Mesenchymal stem cell (in vitro differentiated cells and primary cell): ENCODE measurements at regions not wholly inside any gene's neighbourhood (a gene's known extent, or its start where the extent isn't known, plus 50 kb on each side); places are given as distances from the start of the nearest gene placed in this dataset.

Experiments used
- DNase-seq: peaks from one replicate; pipeline ENCODE4 v3.0.0-alpha.2; 2013
- H2AFZ ChIP-seq: one replicate; pipeline ENCODE4 v1.6.1; 2013; ENCODE audit warnings: low read depth, mild to moderate bottlenecking, control low read depth, inconsistent platforms, low read length, moderate library complexity
- H2AK5ac ChIP-seq: 2 replicates; pipeline ENCODE4 v1.6.1; 2013; ENCODE audit warnings: low read length, moderate library complexity, mild to moderate bottlenecking, inconsistent platforms; ENCODE audit not compliant: severe bottlenecking
- H2BK120ac ChIP-seq: one replicate; pipeline ENCODE4 v1.6.1; 2013; ENCODE audit warnings: low read depth, mild to moderate bottlenecking, inconsistent platforms, low read length, moderate library complexity
- H2BK12ac ChIP-seq, 2 experiments: one replicate each; pipeline ENCODE4 v1.6.1; 2013; ENCODE audit warnings: inconsistent platforms in 2 of 2, low read length in 2 of 2, mild to moderate bottlenecking in 2 of 2, moderate library complexity in 2 of 2, control low read depth in 1 of 2
- H2BK15ac ChIP-seq: one replicate; pipeline ENCODE4 v1.6.1; 2013; ENCODE audit warnings: mild to moderate bottlenecking, low read depth, inconsistent platforms; ENCODE audit not compliant: poor library complexity, severe bottlenecking
- H2BK5ac ChIP-seq: 2 replicates; pipeline ENCODE4 v1.6.1; 2013; ENCODE audit warnings: low read depth, mild to moderate bottlenecking, low read length, control low read depth, inconsistent platforms; ENCODE audit not compliant: poor library complexity, severe bottlenecking
- H3K14ac ChIP-seq, 2 experiments: one replicate each; pipeline ENCODE4 v1.6.1; 2013; ENCODE audit warnings: inconsistent platforms in 2 of 2, low read length in 2 of 2, control low read depth in 1 of 2, mild to moderate bottlenecking in 1 of 2, moderate library complexity in 1 of 2
- H3K18ac ChIP-seq, 2 experiments: one replicate each; pipeline ENCODE4 v1.6.1; 2013; ENCODE audit warnings: inconsistent platforms in 2 of 2, low read length in 2 of 2, control low read depth in 1 of 2, low read depth in 1 of 2, mild to moderate bottlenecking in 1 of 2
- H3K23ac ChIP-seq, 2 experiments: one replicate each; pipeline ENCODE4 v1.6.1; 2013; ENCODE audit warnings: inconsistent platforms in 2 of 2, low read length in 2 of 2, mild to moderate bottlenecking in 2 of 2, moderate library complexity in 2 of 2, control low read depth in 1 of 2
- H3K27ac ChIP-seq: 2 replicates; pipeline ENCODE4 v1.5.1; 2013; ENCODE audit warnings: mild to moderate bottlenecking, moderate library complexity, low read length, control low read depth, inconsistent platforms; ENCODE audit not compliant: poor library complexity, severe bottlenecking
- H3K27me3 ChIP-seq, 2 experiments: 2 replicates each; pipeline versions ENCODE4 v1.6.1 to v1.7.0; 2013; ENCODE audit warnings: low read length in 2 of 2, mild to moderate bottlenecking in 2 of 2, moderate library complexity in 2 of 2, control low read depth in 1 of 2, inconsistent platforms in 1 of 2; ENCODE audit not compliant: control insufficient read depth in 1 of 2, insufficient read depth in 1 of 2
- H3K36me3 ChIP-seq, 2 experiments: 2 replicates each; pipeline versions ENCODE4 v1.6.1 to v1.7.0; 2013; ENCODE audit warnings: low read length in 2 of 2, control low read depth in 1 of 2, inconsistent platforms in 1 of 2, low read depth in 1 of 2, mild to moderate bottlenecking in 1 of 2; ENCODE audit not compliant: insufficient read depth in 2 of 2, control insufficient read depth in 1 of 2
- H3K4ac ChIP-seq, 2 experiments: one replicate each; pipeline ENCODE4 v1.6.1; 2013; ENCODE audit warnings: inconsistent platforms in 2 of 2, low read length in 2 of 2, mild to moderate bottlenecking in 2 of 2, moderate library complexity in 2 of 2, control low read depth in 1 of 2, low read depth in 1 of 2
- H3K4me1 ChIP-seq: 2 replicates; pipeline ENCODE4 v1.6.1; 2013; ENCODE audit warnings: low read depth, low read length, control low read depth; ENCODE audit not compliant: control insufficient read depth, insufficient read depth
- H3K4me2 ChIP-seq: 2 replicates; pipeline ENCODE4 v1.6.1; 2013; ENCODE audit warnings: low read length, mild to moderate bottlenecking, inconsistent platforms; ENCODE audit not compliant: poor library complexity, severe bottlenecking
- H3K4me3 ChIP-seq, 2 experiments: 2 replicates each; pipeline versions ENCODE4 v1.5.1 to v1.7.0; 2013; ENCODE audit warnings: low read length in 2 of 2, mild to moderate bottlenecking in 2 of 2, control low read depth in 1 of 2, low read depth in 1 of 2; ENCODE audit not compliant: insufficient read depth in 1 of 2
- H3K79me1 ChIP-seq: replicated peaks from 2 replicates; pipeline ENCODE4 v1.6.1; 2013; ENCODE audit warnings: mild to moderate bottlenecking, control low read depth, low read length, inconsistent platforms; ENCODE audit not compliant: poor library complexity, severe bottlenecking
- H3K9ac ChIP-seq: 2 replicates; pipeline ENCODE4 v1.7.0; 2013; ENCODE audit warnings: mild to moderate bottlenecking, low read length, moderate library complexity
- H3K9me3 ChIP-seq: 2 replicates; pipeline ENCODE4 v1.7.0; 2013; ENCODE audit warnings: mild to moderate bottlenecking, low read length; ENCODE audit not compliant: control insufficient read depth
- H4K8ac ChIP-seq: one replicate; pipeline ENCODE4 v1.6.1; 2013; ENCODE audit warnings: inconsistent platforms, mild to moderate bottlenecking, low read length, moderate library complexity
- H4K91ac ChIP-seq: one replicate; pipeline ENCODE4 v1.6.1; 2013; ENCODE audit warnings: mild to moderate bottlenecking, low read length, inconsistent platforms
- WGBS: methylation state at CpG from one replicate; pipeline ENCODE4 v1.1.7; 2013; ENCODE audit warnings: mixed read lengths; 5-methylcytosine and 5-hydroxymethylcytosine counted together

DNA sequence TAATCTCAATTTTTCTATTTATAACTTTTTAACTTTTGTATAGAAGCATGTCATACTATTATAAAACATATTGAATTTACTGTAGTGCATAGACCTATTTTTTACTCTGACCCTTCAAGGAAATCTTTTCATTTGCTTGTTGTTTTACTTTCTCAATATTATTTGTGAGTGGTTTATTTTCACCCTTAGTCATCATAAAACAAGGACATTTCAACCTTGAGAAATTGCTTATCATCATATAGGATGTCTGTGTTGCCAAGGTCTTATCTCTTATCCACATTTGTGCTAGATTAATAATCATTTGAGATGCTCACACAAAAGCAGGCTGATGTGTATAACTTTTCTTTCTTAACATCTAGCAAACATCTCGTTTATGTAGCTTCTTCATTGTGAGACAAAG lies 408.6 kb upstream of the PABPC4L start:
- peaks cover 5% of the 10 kb centered on the region for H3K9me3 ChIP-seq
- H3K18ac ChIP-seq = no peak overlapping the region
- no peak overlapping the region for H3K14ac ChIP-seq
- DNase-seq = no peak
- no peak overlapping the region for H2BK12ac ChIP-seq
- H3K4me2 ChIP-seq = no peak overlapping the region
- no peak overlapping the region for H2BK120ac ChIP-seq
- H2AK5ac ChIP-seq = no peak overlapping the region
- H3K27me3 ChIP-seq = no peaks in the 10 kb centered on the region
- no peak overlapping the region for H4K91ac ChIP-seq
- no peak overlapping the region for H2AFZ ChIP-seq
- H2BK5ac ChIP-seq = no peak overlapping the region
- no peak overlapping the region for H3K4ac ChIP-seq
- no peak overlapping the region for H4K8ac ChIP-seq
- no peak overlapping the region for H2BK15ac ChIP-seq
- H3K36me3 ChIP-seq = no peaks in the 10 kb centered on the region
- no peak overlapping the region for H3K27ac ChIP-seq
- no peak overlapping the region for H3K9ac ChIP-seq
- no peak overlapping the region for H3K4me3 ChIP-seq
- 100% methylated on average over 1 of the region's 1 CpG for WGBS
- no peak overlapping the region for H3K23ac ChIP-seq
- no peaks in the 10 kb centered on the region for H3K4me1 ChIP-seq
- H3K79me1 ChIP-seq = no peaks in the 10 kb centered on the region

DNA sequence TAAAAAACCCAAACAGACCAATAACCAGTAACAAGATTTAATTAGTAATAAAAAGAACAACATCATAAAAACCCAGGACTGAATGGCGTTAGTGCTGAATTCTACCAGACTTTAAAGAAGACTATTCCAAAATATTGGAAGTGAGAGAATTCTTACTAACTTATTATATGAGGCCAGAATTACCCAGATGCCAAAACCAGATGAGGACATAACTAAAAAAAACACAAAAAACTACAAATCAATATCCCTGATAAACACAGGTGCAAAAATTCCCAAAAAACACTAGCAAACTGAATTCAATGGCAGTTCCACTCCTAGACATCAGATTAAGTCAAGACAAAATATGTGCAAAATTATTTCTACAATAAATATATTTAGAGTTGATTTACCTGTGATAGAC lies 400.1 kb upstream of the PABPC4L start:
- Histone ChIP-seq H2BK5ac (no peak overlapping the region), H3K36me3 (no peaks in the 10 kb centered on the region), H2BK120ac (no peak overlapping the region), H2AK5ac (no peak overlapping the region), H3K18ac (no peak overlapping the region), H3K4me2 (no peak overlapping the region), H3K14ac (no peak overlapping the region), H3K27me3 (no peaks in the 10 kb centered on the region), H4K91ac (no peak overlapping the region), H3K4me1 (no peaks in the 10 kb centered on the region), H3K79me1 (no peaks in the 10 kb centered on the region), H3K9ac (no peak overlapping the region), H3K4me3 (no peak overlapping the region), H3K4ac (no peak overlapping the region), H2BK15ac (no peak overlapping the region), H4K8ac (no peak overlapping the region), H2BK12ac (no peak overlapping the region), H3K9me3 (peaks cover 13% of the 10 kb centered on the region), H3K23ac (no peak overlapping the region), H2AFZ (no peak overlapping the region), H3K27ac (no peak overlapping the region)
- WGBS = no CpG with 5 or more reads among the region's 1 CpG
- no peak for DNase-seq

DNA sequence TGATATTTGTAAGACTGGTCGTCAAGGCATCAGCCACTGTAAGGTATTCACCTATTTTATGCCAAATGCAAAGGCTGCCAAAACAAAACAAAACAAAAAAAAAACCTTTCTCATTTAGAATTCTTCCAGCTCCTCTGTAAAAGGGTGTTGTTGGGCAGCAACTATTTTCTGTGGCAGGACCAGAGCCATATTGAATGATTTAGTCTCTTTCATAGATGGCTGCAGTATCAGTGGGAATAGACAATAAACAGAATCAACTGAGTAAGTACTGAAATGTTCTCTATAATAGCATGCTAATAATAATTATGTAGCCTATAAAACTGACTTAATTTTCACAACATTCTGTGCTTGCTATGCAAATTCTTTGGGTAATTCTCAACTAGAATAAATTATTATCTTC lies 389.7 kb upstream of the PABPC4L start:
- H2BK5ac ChIP-seq = no peak overlapping the region
- H3K9ac ChIP-seq = no peak overlapping the region
- no peak overlapping the region for H2BK12ac ChIP-seq
- no peak overlapping the region for H2AK5ac ChIP-seq
- peaks cover 13% of the 10 kb centered on the region for H3K9me3 ChIP-seq
- H4K91ac ChIP-seq = no peak overlapping the region
- H3K23ac ChIP-seq = no peak overlapping the region
- H3K27me3 ChIP-seq = no peaks in the 10 kb centered on the region
- H3K4me3 ChIP-seq = no peak overlapping the region
- no peak overlapping the region for H3K4me2 ChIP-seq
- H3K18ac ChIP-seq = no peak overlapping the region
- no peak overlapping the region for H2BK120ac ChIP-seq
- WGBS = no CpG with 5 or more reads among the region's 1 CpG
- no peak overlapping the region for H2AFZ ChIP-seq
- no peaks in the 10 kb centered on the region for H3K36me3 ChIP-seq
- H3K27ac ChIP-seq = no peak overlapping the region
- no peaks in the 10 kb centered on the region for H3K79me1 ChIP-seq
- H3K14ac ChIP-seq = no peak overlapping the region
- H3K4me1 ChIP-seq = no peaks in the 10 kb centered on the region
- H3K4ac ChIP-seq = no peak overlapping the region
- no peak overlapping the region for H4K8ac ChIP-seq
- H2BK15ac ChIP-seq = no peak overlapping the region
- no peak for DNase-seq

DNA sequence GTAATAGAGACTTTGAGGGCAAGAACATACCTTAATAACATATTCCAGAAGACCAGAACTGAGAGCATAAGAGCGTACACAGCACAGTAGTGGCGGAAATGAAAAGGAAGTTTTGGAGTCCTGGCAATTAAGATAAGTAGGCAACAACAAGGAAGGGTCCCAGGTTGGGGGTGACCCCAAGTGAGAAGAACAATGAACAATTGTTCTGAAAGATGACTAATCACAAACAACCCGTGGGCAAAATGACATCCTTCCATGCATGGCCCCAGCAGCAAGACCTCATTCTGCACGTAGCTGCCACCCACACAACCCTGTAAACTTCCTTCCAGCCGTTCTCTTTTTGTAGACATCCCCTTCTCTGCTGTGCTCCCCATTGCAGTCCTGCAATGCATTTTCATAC lies 384.4 kb upstream of the PABPC4L start:
- Histone ChIP-seq H3K9ac (no peak overlapping the region), H3K4me3 (no peak overlapping the region), H2BK15ac (no peak overlapping the region), H3K4ac (no peak overlapping the region), H2AK5ac (no peak overlapping the region), H2AFZ (no peak overlapping the region), H3K27ac (no peak overlapping the region), H3K36me3 (no peaks in the 10 kb centered on the region), H3K9me3 (peaks cover 32% of the 10 kb centered on the region), H4K8ac (no peak overlapping the region), H3K4me1 (no peaks in the 10 kb centered on the region), H4K91ac (no peak overlapping the region), H3K4me2 (no peak overlapping the region), H3K23ac (no peak overlapping the region), H2BK120ac (no peak overlapping the region), H3K18ac (no peak overlapping the region), H3K14ac (no peak overlapping the region), H3K79me1 (no peaks in the 10 kb centered on the region), H2BK12ac (no peak overlapping the region), H2BK5ac (no peak overlapping the region), H3K27me3 (no peaks in the 10 kb centered on the region)
- DNase-seq = no peak
- WGBS = 74% methylated on average over 3 of the region's 5 CpGs
